CD4-positive, CD25-positive, alpha-beta regulatory T cell (primary cell): ENCODE measurements at regions not wholly inside any gene's neighbourhood (a gene's known extent, or its start where the extent isn't known, plus 50 kb on each side); places are given as distances from the start of the nearest gene placed in this dataset.

Source experiments
- ATAC-seq, 2 donors: fragments of 150-1000 bp; cut with Tn5 transposase; one replicate each; pipeline ENCODE4 v1.10.0; 2021; ENCODE audit warnings: low read depth in 2 of 2, moderate number of reproducible peaks in 2 of 2, moderate library complexity in 1 of 2
- DNase-seq, 3 donors: peaks; one replicate each; pipeline versions ENCODE4 v3.0.0 to v3.0.0-alpha.2; 2012 to 2022; ENCODE audit warnings: mixed read lengths in 1 of 3
- H3K27ac ChIP-seq: one replicate; pipeline ENCODE4 v1.7.0; 2013; ENCODE audit warnings: mild to moderate bottlenecking, low read length; ENCODE audit not compliant: insufficient read depth, poor library complexity, severe bottlenecking
- H3K27me3 ChIP-seq: one replicate; pipeline ENCODE4 v1.7.0; 2013; ENCODE audit warnings: low read length; ENCODE audit not compliant: control insufficient read depth, insufficient read depth
- H3K36me3 ChIP-seq: one replicate; pipeline ENCODE4 v1.7.0; 2013; ENCODE audit warnings: mild to moderate bottlenecking, low read length, moderate library complexity; ENCODE audit not compliant: control insufficient read depth, insufficient read depth
- H3K4me1 ChIP-seq: 2 replicates; pipeline ENCODE4 v1.7.0; 2013; ENCODE audit warnings: mild to moderate bottlenecking, low read length; ENCODE audit not compliant: insufficient read depth, control insufficient read depth, poor library complexity, severe bottlenecking
- H3K4me3 ChIP-seq: one replicate; pipeline ENCODE4 v1.7.0; 2013; ENCODE audit warnings: low read depth, mild to moderate bottlenecking, low read length, moderate library complexity
- H3K9me3 ChIP-seq, 2 experiments: 1 replicate in 1 of 2; 2 replicates in 1 of 2; pipeline ENCODE4 v1.7.0; 2013; ENCODE audit warnings: low read length in 2 of 2, mild to moderate bottlenecking in 1 of 2, moderate library complexity in 1 of 2; ENCODE audit not compliant: control insufficient read depth in 2 of 2
- H3K27ac Mint-ChIP-seq, 3 donors: one replicate each; pipeline ENCODE4 v1.8.0; 2020 to 2022; ENCODE audit warnings: mild to moderate bottlenecking in 3 of 3, mixed read lengths in 3 of 3, moderate library complexity in 2 of 3
- H3K27me3 Mint-ChIP-seq: one replicate; pipeline ENCODE4 v1.8.0; 2022; ENCODE audit warnings: mild to moderate bottlenecking, mixed read lengths
- H3K36me3 Mint-ChIP-seq: one replicate; pipeline ENCODE4 v1.8.0; 2020; ENCODE audit warnings: mixed read lengths
- H3K4me1 Mint-ChIP-seq, 4 donors: one replicate each; pipeline ENCODE4 v1.8.0; 2020 to 2022; ENCODE audit warnings: mixed read lengths in 4 of 4, mild to moderate bottlenecking in 1 of 4
- H3K4me3 Mint-ChIP-seq, 4 donors: one replicate each; pipeline ENCODE4 v1.8.0; 2020 to 2022; ENCODE audit warnings: mild to moderate bottlenecking in 4 of 4, mixed read lengths in 4 of 4, moderate library complexity in 3 of 4
- H3K9me3 Mint-ChIP-seq, 7 donors: one replicate each; pipeline ENCODE4 v1.8.0; 2020 to 2022; ENCODE audit warnings: mixed read lengths in 7 of 7, mild to moderate bottlenecking in 3 of 7, moderate library complexity in 2 of 7

DNA sequence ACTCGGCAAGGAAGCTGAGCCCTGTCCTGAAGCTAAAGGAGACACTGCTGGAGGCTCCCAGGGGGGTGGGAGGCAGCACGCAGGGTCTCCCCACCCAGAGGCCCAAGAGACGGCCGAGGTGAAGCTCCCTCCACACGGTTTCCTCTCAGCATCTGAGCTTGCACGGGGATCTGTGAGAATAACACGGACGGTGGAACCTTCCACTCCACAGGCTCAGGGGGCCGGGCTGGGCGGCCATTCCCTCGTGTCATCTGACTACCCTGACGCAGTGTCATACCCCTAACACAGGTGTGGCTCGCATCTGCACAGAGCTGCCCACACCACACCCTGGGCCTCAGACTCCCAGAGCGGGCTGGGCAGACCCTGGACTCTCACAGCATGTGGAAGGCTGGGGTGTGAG lies 409.7 kb downstream of the SHANK2 start:
- peaks cover 0 to 6% (median 0%) of the 10 kb centered on the region in 7 donors for H3K9me3 Mint-ChIP-seq
- DNase-seq (no peak), ATAC-seq (no peak)
- Histone ChIP-seq H3K9me3 (peaks cover 0 to 5% of the 10 kb centered on the region in 2 experiments), H3K36me3 (no peaks in the 10 kb centered on the region), H3K27me3 (no peaks in the 10 kb centered on the region), H3K27ac (no peak overlapping the region), H3K4me1 (no peaks in the 10 kb centered on the region), H3K4me3 (no peak overlapping the region)
- H3K4me1 Mint-ChIP-seq: no peaks in the 10 kb centered on the region
- H3K27ac Mint-ChIP-seq: no peak overlapping the region
- no peak overlapping the region for H3K4me3 Mint-ChIP-seq
- H3K27me3 Mint-ChIP-seq: no peaks in the 10 kb centered on the region
- no peaks in the 10 kb centered on the region for H3K36me3 Mint-ChIP-seq

DNA sequence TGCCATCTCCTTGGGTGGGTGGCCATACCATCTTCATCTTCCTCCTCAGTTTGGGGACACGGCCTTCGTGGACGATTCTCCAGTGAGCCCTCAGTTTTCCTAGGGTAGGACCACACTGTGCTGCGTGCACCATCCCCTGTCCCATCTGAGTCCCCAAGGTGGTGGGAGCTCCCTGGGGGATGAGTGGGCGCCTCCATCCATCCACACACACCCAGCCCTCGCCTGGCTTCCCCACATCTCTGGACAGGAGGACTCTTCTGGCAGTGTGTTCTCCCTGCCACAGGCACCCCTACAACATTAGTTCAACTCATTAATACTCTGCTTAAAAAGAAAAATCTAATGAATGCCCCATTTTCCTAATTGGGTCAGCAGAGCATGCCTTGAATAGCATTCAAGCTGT lies 408.5 kb downstream of the SHANK2 start:
- DNase-seq (no peak), ATAC-seq (no peak)
- no peaks in the 10 kb centered on the region for H3K9me3 ChIP-seq
- H3K36me3 Mint-ChIP-seq: no peaks in the 10 kb centered on the region
- no peaks in the 10 kb centered on the region for H3K36me3 ChIP-seq
- no peak overlapping the region for H3K27ac ChIP-seq
- H3K4me3 ChIP-seq: no peak overlapping the region
- H3K27ac Mint-ChIP-seq: no peak overlapping the region
- no peak overlapping the region for H3K4me3 Mint-ChIP-seq
- no peaks in the 10 kb centered on the region for H3K4me1 ChIP-seq
- no peaks in the 10 kb centered on the region for H3K4me1 Mint-ChIP-seq
- H3K9me3 Mint-ChIP-seq: no peaks in the 10 kb centered on the region
- H3K27me3 Mint-ChIP-seq: no peaks in the 10 kb centered on the region
- no peaks in the 10 kb centered on the region for H3K27me3 ChIP-seq

DNA sequence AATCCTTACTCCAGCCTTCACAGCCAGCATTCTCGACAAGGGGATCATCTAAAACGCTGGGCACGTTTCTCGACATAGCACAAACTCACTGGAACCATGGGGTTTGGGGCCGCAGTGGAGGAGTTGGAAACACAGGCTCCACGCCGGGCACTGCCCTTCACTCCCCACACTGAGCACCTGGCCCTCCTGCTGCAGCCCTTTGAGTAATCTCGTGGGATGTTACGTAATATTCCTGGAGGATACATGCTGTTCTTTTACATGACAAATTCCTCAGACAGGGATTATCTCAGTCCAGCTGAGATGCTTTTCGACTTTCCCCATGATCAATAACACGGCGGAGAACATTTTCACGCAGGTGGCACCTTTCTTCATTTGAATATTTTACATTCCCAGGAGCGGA lies 408.0 kb downstream of the SHANK2 start:
- no peaks in the 10 kb centered on the region for H3K27me3 Mint-ChIP-seq
- no peak overlapping the region for H3K4me3 Mint-ChIP-seq
- no peaks in the 10 kb centered on the region for H3K4me1 Mint-ChIP-seq
- H3K36me3 Mint-ChIP-seq: no peaks in the 10 kb centered on the region
- no peaks in the 10 kb centered on the region for H3K9me3 ChIP-seq
- H3K4me3 ChIP-seq: no peak overlapping the region
- H3K27me3 ChIP-seq: no peaks in the 10 kb centered on the region
- ATAC-seq: no peak
- peaks cover 0 to 1% (median 0%) of the 10 kb centered on the region in 7 donors for H3K9me3 Mint-ChIP-seq
- H3K36me3 ChIP-seq: no peaks in the 10 kb centered on the region
- H3K4me1 ChIP-seq: no peaks in the 10 kb centered on the region
- H3K27ac Mint-ChIP-seq: no peak overlapping the region
- no peak overlapping the region for H3K27ac ChIP-seq
- DNase-seq: no peak

DNA sequence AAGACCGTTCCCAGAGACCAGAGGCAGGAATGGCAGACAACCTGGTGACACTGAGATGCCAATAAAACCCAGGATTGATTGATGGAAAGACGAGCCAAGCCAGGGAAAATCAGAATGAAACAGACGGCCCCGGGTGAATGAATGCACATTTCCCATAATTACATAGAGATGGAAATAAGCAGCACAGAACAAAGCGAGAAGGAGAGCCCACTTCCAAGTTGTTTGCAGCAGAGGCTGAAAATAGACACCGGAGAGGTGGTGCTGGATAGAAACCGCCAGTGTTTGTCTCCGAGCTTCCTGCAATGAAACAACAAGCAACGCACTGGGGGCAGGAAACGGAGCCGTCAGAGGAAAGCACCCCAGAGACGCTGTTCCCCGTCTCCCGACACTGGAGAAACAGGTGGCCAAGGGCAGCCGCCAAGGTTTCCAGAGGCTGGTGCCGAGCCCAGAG lies 406.8 kb downstream of the SHANK2 start:
- H3K9me3 Mint-ChIP-seq: peaks cover 0 to 9% (median 0%) of the 10 kb centered on the region in 7 donors
- no peak overlapping the region for H3K27ac ChIP-seq
- no peaks in the 10 kb centered on the region for H3K27me3 Mint-ChIP-seq
- no peaks in the 10 kb centered on the region for H3K36me3 Mint-ChIP-seq
- H3K4me3 Mint-ChIP-seq: no peak overlapping the region
- H3K27ac Mint-ChIP-seq: no peak overlapping the region
- no peak overlapping the region for H3K4me3 ChIP-seq
- no peak for DNase-seq
- no peak for ATAC-seq
- H3K4me1 Mint-ChIP-seq: no peaks in the 10 kb centered on the region
- H3K27me3 ChIP-seq: no peaks in the 10 kb centered on the region
- H3K36me3 ChIP-seq: no peaks in the 10 kb centered on the region
- H3K4me1 ChIP-seq: no peaks in the 10 kb centered on the region
- H3K9me3 ChIP-seq: no peaks in the 10 kb centered on the region

DNA sequence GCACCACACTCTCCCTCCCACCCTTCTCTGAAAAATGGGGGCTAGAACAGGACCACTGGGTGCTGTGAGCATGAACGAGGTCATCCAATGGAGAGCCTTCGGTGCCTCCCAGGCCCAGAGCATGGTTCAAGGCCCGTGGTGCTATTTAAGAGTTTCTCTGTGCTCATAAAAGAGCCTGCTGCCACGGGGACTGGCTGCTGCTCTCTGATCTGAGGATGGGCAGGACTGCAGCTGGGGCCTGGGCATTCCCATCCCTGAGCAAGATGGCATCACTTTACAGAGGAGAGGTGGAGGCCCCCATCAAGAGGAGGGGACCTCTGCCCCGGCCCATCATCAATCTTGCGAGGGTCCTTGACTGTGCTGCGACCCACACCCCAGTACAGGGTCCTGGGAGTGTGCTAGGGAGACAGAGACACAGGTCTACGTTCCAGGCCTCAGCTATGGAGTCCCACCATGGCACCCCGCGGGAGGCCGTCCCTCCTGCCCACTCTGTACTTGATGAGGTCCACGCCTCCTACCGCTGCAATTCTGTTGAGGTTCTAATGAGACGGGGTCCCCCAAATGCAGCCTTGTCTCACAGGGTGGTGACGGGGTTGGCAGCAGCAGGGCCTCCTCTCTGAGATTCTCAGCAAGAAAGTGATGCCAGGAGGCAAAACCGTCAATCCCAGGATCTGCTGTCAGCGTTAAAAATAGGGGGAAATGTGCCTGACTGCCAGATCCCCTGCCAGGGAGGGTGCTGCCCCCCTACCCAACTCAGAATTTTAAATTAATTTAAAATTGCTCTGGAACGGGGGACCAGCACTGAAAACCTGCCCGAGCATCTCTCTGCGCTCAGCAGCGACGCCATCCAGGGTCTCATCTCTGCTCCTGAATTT lies 405.4 kb downstream of the SHANK2 start:
- no peak for ATAC-seq
- DNase-seq: no peak
- no peaks in the 10 kb centered on the region for H3K27me3 Mint-ChIP-seq
- no peaks in the 10 kb centered on the region for H3K36me3 ChIP-seq
- no peaks in the 10 kb centered on the region for H3K4me1 ChIP-seq
- peaks cover 0 to 9% (median 0%) of the 10 kb centered on the region in 7 donors for H3K9me3 Mint-ChIP-seq
- no peaks in the 10 kb centered on the region for H3K27me3 ChIP-seq
- no peak overlapping the region for H3K27ac Mint-ChIP-seq
- H3K36me3 Mint-ChIP-seq: no peaks in the 10 kb centered on the region
- H3K4me3 ChIP-seq: no peak overlapping the region
- H3K4me1 Mint-ChIP-seq: no peaks in the 10 kb centered on the region
- no peak overlapping the region for H3K27ac ChIP-seq
- no peaks in the 10 kb centered on the region for H3K9me3 ChIP-seq
- H3K4me3 Mint-ChIP-seq: no peak overlapping the region

DNA sequence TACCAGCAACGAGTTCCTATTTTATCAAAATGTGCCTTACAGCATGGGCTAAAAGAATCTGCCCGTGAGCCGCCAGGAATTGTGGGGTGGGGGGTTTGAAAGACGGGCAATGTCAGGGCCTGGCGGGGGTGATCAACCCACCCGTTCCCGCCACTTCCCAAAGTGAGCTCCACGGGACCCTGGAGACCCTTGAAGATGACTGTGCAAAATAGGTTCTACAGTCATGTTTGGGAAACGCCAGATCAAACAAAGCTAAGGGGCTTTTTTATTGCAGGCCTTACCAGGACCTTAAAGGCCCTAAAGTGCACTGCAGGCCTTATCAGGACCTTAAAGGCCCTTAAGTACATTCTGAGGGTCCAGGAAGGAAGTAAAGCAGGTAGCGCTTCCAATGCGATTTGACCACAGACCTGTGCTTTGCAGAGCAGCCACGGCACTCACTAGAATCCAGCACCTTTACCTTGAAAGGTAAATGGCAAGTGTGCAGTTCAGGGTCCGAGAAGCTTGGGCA lies 404.1 kb downstream of the SHANK2 start:
- H3K4me3 Mint-ChIP-seq: no peak overlapping the region
- no peaks in the 10 kb centered on the region for H3K9me3 ChIP-seq
- H3K27me3 Mint-ChIP-seq: no peaks in the 10 kb centered on the region
- no peaks in the 10 kb centered on the region for H3K27me3 ChIP-seq
- H3K36me3 Mint-ChIP-seq: no peaks in the 10 kb centered on the region
- no peak overlapping the region for H3K27ac Mint-ChIP-seq
- ATAC-seq (no peak), DNase-seq (no peak)
- H3K9me3 Mint-ChIP-seq: peaks cover 0 to 9% (median 0%) of the 10 kb centered on the region in 7 donors
- no peak overlapping the region for H3K27ac ChIP-seq
- H3K4me1 Mint-ChIP-seq: no peaks in the 10 kb centered on the region
- no peaks in the 10 kb centered on the region for H3K36me3 ChIP-seq
- no peak overlapping the region for H3K4me3 ChIP-seq
- no peaks in the 10 kb centered on the region for H3K4me1 ChIP-seq

DNA sequence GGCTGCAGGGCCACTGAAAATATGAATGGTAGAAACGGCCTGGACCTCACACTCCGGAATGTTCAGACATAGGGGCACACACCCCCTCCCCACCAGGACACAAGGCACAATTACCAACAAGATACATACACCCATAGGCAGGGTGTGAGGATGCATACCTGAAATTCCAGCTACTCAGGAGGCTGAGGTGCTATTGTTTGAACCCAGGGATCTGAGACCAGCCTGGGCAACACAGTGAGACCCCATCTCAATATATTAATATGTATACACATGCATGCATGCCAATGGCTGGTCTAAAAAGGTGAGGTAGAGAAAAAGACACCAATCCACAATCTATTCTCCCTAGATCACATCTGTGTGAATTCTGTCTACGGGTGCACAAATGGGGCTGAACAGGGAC lies 403.3 kb downstream of the SHANK2 start:
- H3K4me1 ChIP-seq: no peaks in the 10 kb centered on the region
- no peak overlapping the region for H3K27ac ChIP-seq
- H3K9me3 ChIP-seq: no peaks in the 10 kb centered on the region
- Mint-ChIP-seq H3K4me1 (no peaks in the 10 kb centered on the region), H3K4me3 (no peak overlapping the region), H3K27ac (no peak overlapping the region), H3K9me3 (peaks cover 0 to 9% (median 0%) of the 10 kb centered on the region in 7 donors), H3K36me3 (no peaks in the 10 kb centered on the region), H3K27me3 (no peaks in the 10 kb centered on the region)
- H3K4me3 ChIP-seq: no peak overlapping the region
- no peaks in the 10 kb centered on the region for H3K36me3 ChIP-seq
- ATAC-seq (no peak), DNase-seq (no peak)
- no peaks in the 10 kb centered on the region for H3K27me3 ChIP-seq

DNA sequence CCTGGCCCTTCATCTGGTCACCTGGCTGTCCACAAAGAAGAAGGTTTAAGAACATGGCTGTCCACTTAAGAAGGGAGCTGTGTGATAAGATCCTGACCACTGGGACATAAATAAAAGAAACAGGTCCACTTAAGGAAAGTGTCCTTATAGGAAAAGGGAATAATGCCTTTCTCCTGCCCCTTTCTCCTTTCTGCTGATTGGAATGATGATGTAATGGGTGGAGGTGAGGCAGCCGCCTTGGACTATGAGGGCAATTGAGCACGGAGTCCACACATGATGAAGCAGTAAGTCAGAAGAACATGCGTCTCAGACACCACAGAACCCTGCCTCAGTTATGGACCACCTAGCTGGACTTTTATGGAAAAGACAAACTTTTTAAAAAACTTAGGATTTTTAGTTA lies 401.1 kb downstream of the SHANK2 start:
- no peak overlapping the region for H3K4me3 ChIP-seq
- no peaks in the 10 kb centered on the region for H3K27me3 ChIP-seq
- peaks cover 0 to 9% (median 0%) of the 10 kb centered on the region in 7 donors for H3K9me3 Mint-ChIP-seq
- H3K4me3 Mint-ChIP-seq: no peak overlapping the region
- H3K9me3 ChIP-seq: no peaks in the 10 kb centered on the region
- H3K27ac ChIP-seq: no peak overlapping the region
- no peak for DNase-seq
- H3K36me3 Mint-ChIP-seq: no peaks in the 10 kb centered on the region
- no peaks in the 10 kb centered on the region for H3K36me3 ChIP-seq
- H3K27ac Mint-ChIP-seq: no peak overlapping the region
- H3K4me1 Mint-ChIP-seq: no peaks in the 10 kb centered on the region
- no peaks in the 10 kb centered on the region for H3K4me1 ChIP-seq
- ATAC-seq: no peak
- H3K27me3 Mint-ChIP-seq: no peaks in the 10 kb centered on the region
